C4-2B (cell line): ENCODE measurements at regions not wholly inside any gene's neighbourhood (a gene's known extent, or its start where the extent isn't known, plus 50 kb on each side); places are given as distances from the start of the nearest gene placed in this dataset.

Experiments used
- ZFX ChIP-seq: fragments of 450-650 bp; IDR thresholded peaks from 2 replicates; pipeline ENCODE4 v1.6.1; 2017
- TF ChIP-seq, protein P1 (sequence below): fragments of 450-650 bp; conservative IDR thresholded peaks from 2 replicates; pipeline ENCODE4 v1.5.1; 2017; ENCODE audit warnings: mild to moderate bottlenecking

DNA sequence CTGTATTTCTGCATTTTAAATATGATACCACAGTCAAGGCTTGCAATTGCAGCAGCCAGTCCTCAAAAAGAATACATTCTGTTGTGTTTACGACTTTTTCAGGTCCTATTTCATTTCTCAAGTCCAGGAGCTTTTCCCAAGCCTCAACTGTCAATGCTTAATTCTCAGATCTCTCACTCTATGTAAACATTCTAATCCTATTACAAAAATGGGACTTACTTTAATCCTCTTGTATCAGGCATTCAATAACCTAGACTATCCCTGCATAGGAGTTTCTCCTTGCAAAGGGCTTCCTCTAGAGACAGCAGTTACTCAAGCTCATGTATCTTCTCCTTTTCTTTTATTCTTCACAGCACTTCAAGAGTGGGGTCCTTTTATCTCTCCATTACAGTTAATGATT is 1293.0 kb downstream of the GRIK2 start:
- TF ChIP-seq, protein P1, sequence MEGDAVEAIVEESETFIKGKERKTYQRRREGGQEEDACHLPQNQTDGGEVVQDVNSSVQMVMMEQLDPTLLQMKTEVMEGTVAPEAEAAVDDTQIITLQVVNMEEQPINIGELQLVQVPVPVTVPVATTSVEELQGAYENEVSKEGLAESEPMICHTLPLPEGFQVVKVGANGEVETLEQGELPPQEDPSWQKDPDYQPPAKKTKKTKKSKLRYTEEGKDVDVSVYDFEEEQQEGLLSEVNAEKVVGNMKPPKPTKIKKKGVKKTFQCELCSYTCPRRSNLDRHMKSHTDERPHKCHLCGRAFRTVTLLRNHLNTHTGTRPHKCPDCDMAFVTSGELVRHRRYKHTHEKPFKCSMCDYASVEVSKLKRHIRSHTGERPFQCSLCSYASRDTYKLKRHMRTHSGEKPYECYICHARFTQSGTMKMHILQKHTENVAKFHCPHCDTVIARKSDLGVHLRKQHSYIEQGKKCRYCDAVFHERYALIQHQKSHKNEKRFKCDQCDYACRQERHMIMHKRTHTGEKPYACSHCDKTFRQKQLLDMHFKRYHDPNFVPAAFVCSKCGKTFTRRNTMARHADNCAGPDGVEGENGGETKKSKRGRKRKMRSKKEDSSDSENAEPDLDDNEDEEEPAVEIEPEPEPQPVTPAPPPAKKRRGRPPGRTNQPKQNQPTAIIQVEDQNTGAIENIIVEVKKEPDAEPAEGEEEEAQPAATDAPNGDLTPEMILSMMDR: no peak
- no peak for TF ChIP-seq ZFX
